Ascending aorta (tissue), 2 donors: ENCODE measurements at regions not wholly inside any gene's neighbourhood (a gene's known extent, or its start where the extent isn't known, plus 50 kb on each side); places are given as distances from the start of the nearest gene placed in this dataset.

ENCODE experiments used
- DNase-seq, 2 donors: peaks; one replicate each; pipeline ENCODE4 v3.0.0-alpha.2; 2019; ENCODE audit warnings: low spot score in 2 of 2
- H3K27ac ChIP-seq, 2 donors: fragments of 200-600 bp; sonication (generic); one replicate each; pipeline ENCODE4 v1.5.1; 2016 to 2017; ENCODE audit warnings: mild to moderate bottlenecking in 1 of 2
- H3K27me3 ChIP-seq: fragments of 200-600 bp; sonication (generic); one replicate; pipeline ENCODE4 v1.5.1; 2017
- H3K36me3 ChIP-seq, 2 donors: fragments of 200-600 bp; sonication (generic); one replicate each; pipeline ENCODE4 v1.5.1; 2016
- H3K4me1 ChIP-seq, 2 donors: fragments of 200-600 bp; sonication (generic); one replicate each; pipeline ENCODE4 v1.5.1; 2016 to 2017; ENCODE audit warnings: mild to moderate bottlenecking in 1 of 2
- H3K4me3 ChIP-seq, 2 donors: fragments of 200-600 bp; sonication (generic); one replicate each; pipeline ENCODE4 v1.5.1; 2016 to 2017; ENCODE audit warnings: mild to moderate bottlenecking in 1 of 2
- H3K9me3 ChIP-seq, 2 donors: fragments of 200-600 bp; sonication (generic); one replicate each; pipeline ENCODE4 v1.5.1; 2016
- CTCF ChIP-seq, 3 experiments: fragments of 200-600 bp in 2 of 3; fragments of 450-650 bp in 1 of 3; sonication (generic) in 2 of 3; IDR thresholded peaks; one replicate each; pipeline ENCODE4 v1.5.1; 2016 to 2019; ENCODE audit warnings: antibody characterized with exemption in 3 of 3, mild to moderate bottlenecking in 1 of 3, moderate library complexity in 1 of 3
- intact Hi-C: fragments of 100-400 bp; cut with DNase I; formaldehyde crosslinking; loops from one replicate; pipeline ENCODE4 v1.15.1; 2023

GRCh38 chr10:2210088-2210487 lies 472.8 kb upstream of the ADARB2 start:
- TF ChIP-seq CTCF (IDR thresholded peaks at IDR 0.05) = no peak
- H3K36me3 ChIP-seq = no peaks in the 10 kb centered on the region
- intact Hi-C loops = no loop called here
- H3K27ac ChIP-seq = no peak overlapping the region
- no peaks in the 10 kb centered on the region for H3K4me1 ChIP-seq
- no peak for DNase-seq
- H3K4me3 ChIP-seq = no peak overlapping the region
- H3K27me3 ChIP-seq = no peaks in the 10 kb centered on the region
- H3K9me3 ChIP-seq = no peaks in the 10 kb centered on the region

- H3K27ac ChIP-seq = no peak overlapping the region
Measured at GRCh38 chr10:2208106-2208505, 470.8 kb upstream of the ADARB2 start.

GRCh38 chr10:2207246-2207922 lies 470.1 kb upstream of the ADARB2 start:
- intact Hi-C loops = no loop called here
- H3K27ac ChIP-seq = no peak overlapping the region
- TF ChIP-seq CTCF (IDR thresholded peaks at IDR 0.05) = no peak
- no peaks in the 10 kb centered on the region for H3K27me3 ChIP-seq
- no peak for DNase-seq
- no peak overlapping the region for H3K4me3 ChIP-seq
- no peaks in the 10 kb centered on the region for H3K4me1 ChIP-seq
- no peaks in the 10 kb centered on the region for H3K9me3 ChIP-seq
- H3K36me3 ChIP-seq = no peaks in the 10 kb centered on the region

More at GRCh38 chr10:2208106-2208505, 470.8 kb upstream of the ADARB2 start:
- DNase-seq = no peak
- Histone ChIP-seq H3K9me3 (no peaks in the 10 kb centered on the region), H3K27me3 (no peaks in the 10 kb centered on the region), H3K4me1 (no peaks in the 10 kb centered on the region), H3K4me3 (no peak overlapping the region), H3K36me3 (no peaks in the 10 kb centered on the region)
- intact Hi-C loops = no loop called here
- no peak for TF ChIP-seq CTCF (IDR thresholded peaks at IDR 0.05)

GRCh38 chr10:2205406-2205805 lies 468.1 kb upstream of the ADARB2 start:
- Histone ChIP-seq H3K27ac (no peak overlapping the region), H3K36me3 (no peaks in the 10 kb centered on the region), H3K9me3 (no peaks in the 10 kb centered on the region), H3K4me3 (no peak overlapping the region), H3K4me1 (no peaks in the 10 kb centered on the region), H3K27me3 (no peaks in the 10 kb centered on the region)
- TF ChIP-seq CTCF (IDR thresholded peaks at IDR 0.05) = no peak
- DNase-seq = no peak
- intact Hi-C loops = no loop called here

GRCh38 chr10:2202401-2202800 lies 465.1 kb upstream of the ADARB2 start:
- no peak for DNase-seq
- intact Hi-C loops = no loop called here
- no peak overlapping the region for H3K27ac ChIP-seq
- no peaks in the 10 kb centered on the region for H3K4me1 ChIP-seq
- H3K9me3 ChIP-seq = no peaks in the 10 kb centered on the region
- H3K27me3 ChIP-seq = no peaks in the 10 kb centered on the region
- no peak for TF ChIP-seq CTCF (IDR thresholded peaks at IDR 0.05)
- no peaks in the 10 kb centered on the region for H3K36me3 ChIP-seq
- H3K4me3 ChIP-seq = no peak overlapping the region
